ENCODE measurements at regions not wholly inside any gene's neighbourhood (a gene's known extent, or its start where the extent isn't known, plus 50 kb on each side); places are given as distances from the start of the nearest gene placed in this dataset.

DNA sequence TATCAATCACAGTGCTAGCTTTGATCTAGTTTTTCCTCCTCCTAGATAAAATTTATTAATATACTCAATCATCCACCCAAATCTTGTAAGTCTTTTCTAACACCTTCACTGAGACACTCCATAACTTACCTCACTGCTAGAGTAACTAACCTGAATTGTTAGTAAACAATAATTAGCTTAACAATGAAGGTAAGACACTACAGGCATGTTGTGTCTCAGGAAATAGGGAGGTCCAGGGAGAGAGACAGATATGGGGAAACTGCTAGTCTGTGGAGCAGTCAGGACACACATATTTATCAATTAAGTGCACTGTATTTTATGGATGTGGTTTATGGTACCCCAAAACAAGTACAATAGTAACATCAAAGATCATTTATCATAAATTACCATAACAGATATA is 94.2 kb upstream of the SSTR1 start:
- DNase-seq (ENCODE audit: low read depth) = no peak

DNA sequence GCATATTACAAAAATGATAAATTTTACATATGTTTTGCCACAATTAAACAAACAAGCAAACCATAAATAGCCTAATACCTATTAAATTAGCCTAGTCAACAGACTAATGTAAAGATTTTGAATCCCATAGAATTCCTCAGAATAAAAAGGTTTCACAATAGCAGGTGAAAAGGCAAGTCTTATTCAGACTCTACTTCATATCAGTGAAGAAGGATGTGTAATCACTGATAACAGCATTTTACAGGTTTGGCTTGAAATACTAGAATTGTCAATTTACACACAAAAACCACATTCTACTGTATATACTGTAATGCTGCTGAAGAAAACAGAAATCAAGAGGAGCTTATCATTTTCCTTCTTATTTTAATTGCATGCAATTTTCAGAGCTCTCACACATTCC is 90.8 kb upstream of the SSTR1 start:
- no peak for DNase-seq (ENCODE audit: low read depth)

DNA sequence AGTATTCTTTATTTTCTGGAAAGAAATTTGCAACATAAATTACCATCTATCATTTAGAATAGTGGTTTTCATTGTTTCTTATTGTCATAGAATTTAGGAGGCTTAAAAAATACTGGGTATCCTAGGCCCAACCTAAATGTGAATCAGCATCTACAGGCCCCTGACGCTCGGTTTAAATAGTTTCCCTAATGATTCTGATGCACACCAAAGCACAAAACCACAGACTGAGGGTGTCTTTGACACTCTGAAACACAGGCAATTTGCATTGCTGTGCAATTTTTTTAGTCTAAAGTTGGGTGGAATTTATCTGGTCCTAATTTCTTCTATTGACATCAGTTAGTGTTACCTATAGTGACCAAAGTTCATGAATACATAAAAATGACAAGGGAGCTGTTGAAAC is 87.6 kb upstream of the SSTR1 start:
- no peak for DNase-seq (ENCODE audit: low read depth)

DNA sequence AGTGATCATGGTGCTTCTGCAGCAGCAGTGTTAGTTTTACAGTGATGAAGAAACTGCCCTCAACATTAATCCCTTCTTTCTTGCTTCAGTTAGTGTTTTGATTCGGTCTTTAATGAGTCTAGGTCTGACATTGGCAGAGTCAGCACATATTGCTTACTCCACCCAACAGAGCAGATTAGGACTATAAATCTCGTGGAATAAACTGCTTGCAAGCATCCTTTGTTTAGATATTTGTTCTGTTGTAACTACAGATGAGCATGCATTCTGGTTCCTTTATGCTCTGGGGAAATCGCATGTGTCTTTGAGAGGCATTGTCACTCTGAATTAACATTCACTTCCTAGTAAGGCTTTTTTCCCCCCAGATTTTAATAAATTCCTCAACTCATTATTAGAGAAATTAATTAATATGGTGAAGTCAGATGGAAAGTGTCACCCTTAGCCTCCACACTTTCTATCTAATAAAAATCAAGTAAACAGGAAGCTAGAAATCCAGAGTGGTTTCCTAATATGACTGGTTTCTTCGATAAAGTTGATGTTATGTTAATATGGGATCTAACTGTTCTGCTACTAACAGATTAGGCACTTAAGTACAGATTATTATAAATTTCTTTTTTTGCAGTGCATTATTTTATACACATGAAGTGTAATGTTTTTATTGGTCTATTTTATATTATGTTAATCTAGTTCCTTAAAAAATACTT is 86.2 kb upstream of the SSTR1 start:
- DNase-seq (ENCODE audit: low read depth) = no peak

- no peak for DNase-seq (ENCODE audit: low read depth)
These were observed 85.5 kb upstream of the SSTR1 start for GRCh38 chr14:38122241-38122640.

DNA sequence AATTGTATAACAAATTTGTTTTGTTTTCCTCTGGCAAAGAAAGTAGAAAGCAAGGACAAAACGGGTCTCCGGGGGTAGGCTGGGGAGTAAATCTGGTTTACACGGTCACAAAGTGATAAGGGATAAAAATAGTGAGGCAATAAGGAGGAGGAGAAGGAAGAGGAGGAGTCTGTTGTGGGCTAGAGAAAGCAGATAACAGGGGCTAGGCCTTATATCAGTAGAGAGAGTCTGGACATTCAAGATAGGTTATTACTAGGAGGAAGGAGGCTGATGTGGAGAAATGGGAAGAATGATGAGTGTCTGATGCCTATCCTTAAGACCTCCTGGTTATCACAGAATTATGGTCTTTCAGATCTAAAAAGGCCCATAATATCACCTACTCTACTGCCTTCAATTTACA is 83.2 kb upstream of the SSTR1 start:
- no peak for DNase-seq (ENCODE audit: low read depth)

DNA sequence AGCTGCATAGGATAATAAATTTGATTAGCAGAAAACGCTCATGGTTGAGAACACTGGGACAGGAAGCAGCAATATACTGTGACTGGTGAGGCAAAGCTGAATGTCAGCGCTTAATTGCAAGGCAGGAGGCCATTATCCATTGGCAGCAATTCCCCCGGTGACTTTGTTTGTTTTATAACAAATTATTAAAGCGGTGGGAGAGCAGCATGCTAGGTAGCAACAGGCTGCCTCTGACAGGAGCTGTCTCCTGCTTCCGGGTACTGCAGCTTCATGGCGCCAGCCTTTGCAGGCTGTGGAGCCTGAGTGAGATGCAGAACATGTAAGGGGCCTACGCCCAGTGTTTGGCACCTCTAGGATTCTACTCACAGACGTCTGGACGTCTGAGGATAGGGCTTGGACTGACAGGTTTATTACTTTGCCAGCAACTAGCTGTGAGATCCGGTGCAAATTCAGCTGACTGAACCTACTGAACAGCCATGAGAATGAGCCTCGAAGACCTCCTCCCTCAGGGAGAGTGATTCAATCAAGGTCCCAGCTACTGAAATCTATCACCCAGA is 82.1 kb upstream of the SSTR1 start:
- DNase-seq (ENCODE audit: low read depth) = no peak

DNA sequence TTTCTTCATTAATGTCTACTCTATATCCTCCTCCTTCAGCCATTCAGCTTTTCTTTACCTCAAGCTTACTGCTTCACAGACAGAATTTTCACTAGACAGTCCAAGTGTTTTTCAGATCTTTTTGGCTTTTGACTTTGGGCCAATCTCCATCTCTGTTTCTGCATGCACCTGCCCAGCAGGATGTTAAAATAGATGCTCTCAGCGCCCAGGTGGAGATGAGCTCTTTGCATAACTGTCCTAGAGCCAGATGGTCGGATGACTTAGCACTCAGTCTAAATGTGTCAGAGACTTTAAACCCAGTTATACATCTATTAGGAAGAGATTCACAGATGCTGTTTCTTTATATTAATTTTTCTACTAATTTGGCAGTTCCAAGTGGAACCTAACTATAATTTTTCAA is 80.3 kb upstream of the SSTR1 start:
- DNase-seq (ENCODE audit: low read depth) = no peak

- no peak for DNase-seq (ENCODE audit: low read depth)
These were observed 79.9 kb upstream of the SSTR1 start for GRCh38 chr14:38127784-38128183.

DNA sequence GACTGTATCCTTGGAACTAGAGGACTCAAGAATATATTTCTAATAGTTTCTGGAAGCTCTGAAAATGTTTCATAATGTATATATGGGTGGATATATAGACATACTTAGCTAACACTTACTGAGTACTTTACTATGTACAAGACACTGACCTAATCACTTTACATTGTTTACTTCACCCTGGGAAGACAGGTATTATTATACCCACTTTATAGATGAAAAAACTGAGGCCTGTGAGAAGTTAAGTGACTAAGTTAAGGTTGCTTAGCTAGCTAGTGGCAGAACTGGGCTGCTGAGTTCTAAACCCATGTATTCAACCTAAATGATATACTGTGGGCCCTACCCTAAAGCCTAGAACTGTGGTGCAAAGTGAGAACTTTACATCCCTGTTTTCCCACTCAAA is 79.1 kb upstream of the SSTR1 start:
- DNase-seq (ENCODE audit: low read depth) = no peak

DNA sequence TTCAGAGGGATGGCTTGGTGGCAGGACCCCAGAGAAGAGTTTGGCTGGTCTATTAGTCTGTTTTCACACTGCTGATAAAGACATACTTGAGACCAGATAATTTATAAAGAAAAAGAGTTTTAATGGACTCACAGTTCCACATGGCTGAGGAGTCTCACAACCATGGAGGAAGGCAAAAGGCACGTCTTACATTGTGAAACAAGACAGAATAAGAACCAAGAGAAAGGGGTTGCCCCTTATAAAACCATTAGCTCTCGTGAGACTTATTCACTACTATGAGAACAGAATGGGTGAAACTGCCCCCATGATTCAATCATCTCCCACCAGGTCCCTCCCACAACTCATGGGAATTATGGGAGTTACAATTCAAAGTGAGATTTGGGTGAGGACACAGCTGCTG is 78.5 kb upstream of the SSTR1 start:
- DNase-seq (ENCODE audit: low read depth) = no peak

- DNase-seq (ENCODE audit: low read depth) = no peak
These were observed 78.0 kb upstream of the SSTR1 start for GRCh38 chr14:38129705-38130104.

DNA sequence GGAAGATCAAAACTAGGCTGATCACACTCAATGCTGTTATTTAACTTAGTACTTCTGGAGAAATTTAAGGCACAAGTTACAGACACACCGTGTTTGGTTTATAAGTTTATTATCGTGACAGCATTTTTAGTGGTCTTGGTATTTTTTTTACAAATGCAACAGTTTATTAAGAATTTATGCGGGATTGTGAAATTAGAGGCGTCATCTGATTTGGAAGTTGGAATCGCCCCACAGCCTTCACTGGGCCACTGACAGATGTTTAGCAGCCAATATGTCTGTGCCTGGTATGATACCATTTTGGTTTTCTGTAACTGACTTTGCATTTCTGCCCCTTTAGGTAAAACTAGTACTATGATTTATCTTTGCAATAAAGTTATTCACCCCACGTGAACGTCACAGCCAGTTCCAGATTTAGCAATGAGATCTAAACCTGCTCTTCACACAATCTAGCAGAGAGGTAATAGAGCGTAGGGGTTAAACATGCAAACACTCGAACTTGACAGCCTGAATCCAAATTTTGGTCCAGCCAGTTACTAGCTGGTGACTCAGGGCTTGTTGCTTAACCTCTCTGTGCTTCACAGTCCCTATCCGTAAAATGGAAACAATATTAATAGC is 73.2 kb upstream of the SSTR1 start:
- DNase-seq (ENCODE audit: low read depth) = no peak

DNA sequence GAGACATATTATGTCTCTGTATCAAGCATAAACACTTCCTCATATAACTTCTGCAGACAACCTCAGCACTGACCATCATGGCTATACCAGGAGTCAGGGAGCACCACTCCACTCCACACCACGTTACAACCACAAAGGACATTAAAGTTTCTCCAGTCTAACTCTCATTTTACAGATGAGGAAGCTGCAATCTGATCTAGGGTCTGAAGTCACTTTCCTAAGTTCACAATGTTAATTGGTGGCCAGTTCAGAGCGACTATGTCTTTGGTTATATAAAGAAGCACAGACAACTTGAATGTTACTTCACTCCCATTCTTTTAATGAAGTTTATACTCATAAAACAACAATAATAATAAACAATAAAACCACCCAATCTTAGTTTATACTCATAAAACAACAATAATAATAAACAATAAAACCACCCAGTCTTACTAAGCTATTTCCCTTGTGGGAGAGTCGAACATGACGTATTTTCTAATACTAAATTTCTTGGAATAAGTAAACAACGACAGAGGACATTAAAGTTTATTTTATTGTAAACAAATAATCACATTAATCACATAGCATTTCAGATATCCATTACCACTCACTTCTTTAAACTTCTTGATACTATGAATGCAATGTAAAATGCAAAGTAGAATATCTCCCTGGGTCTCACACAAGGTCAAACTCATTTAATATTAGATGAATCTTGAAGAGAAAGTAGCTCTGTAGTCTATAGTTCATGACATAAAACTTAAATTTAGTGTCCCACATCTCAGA is 72.4 kb upstream of the SSTR1 start:
- no peak for DNase-seq (ENCODE audit: low read depth)

GRCh38 chr14:38137005-38137404 is 70.7 kb upstream of the SSTR1 start:
- no peak for DNase-seq (ENCODE audit: low read depth)

- DNase-seq (ENCODE audit: low read depth) = no peak
These were observed 69.1 kb upstream of the SSTR1 start for GRCh38 chr14:38138473-38139138.

GRCh38 chr14:38139926-38140325 is 67.8 kb upstream of the SSTR1 start:
- no peak for DNase-seq (ENCODE audit: low read depth)

DNA sequence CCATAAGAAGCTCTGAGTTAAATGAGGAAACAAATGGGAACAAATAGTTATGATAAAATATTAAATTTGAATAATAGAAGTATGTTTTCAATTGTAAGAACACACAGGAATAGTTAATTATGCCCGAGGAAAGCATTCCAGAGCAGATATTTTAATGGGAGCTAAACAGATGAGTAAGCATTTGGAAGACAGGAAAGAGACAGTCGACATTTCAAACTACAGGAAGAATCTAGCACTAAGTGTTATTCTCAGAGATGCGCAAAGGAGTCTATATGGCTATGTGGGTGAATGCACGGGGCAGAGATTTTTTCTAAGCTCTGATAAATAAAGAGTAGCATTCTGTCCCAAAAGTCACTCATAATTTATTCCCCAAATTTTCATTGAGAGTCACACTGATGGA is 64.5 kb upstream of the SSTR1 start:
- no peak for DNase-seq (ENCODE audit: low read depth)

- no peak for DNase-seq (ENCODE audit: low read depth)
These were observed 63.8 kb upstream of the SSTR1 start for GRCh38 chr14:38143659-38144505.

DNA sequence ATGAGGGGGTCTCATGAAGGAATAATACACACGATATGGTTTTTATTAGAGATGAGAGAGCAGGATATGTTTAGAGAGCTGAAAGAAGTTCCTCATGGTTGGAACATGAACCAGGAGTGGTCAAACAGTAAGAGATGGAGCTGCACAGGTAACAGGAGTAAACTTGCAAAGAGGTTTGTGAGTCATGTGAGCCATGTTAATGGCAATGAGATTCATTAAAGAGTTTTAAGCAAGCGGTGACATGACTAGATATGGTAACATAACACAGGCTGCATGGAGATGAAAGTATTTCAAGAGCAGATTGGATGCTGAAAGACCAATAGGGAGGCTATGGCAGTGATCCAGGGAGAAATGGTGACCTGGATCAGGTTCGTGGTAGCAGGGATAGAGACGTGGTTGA is 62.6 kb upstream of the SSTR1 start:
- no peak for DNase-seq (ENCODE audit: low read depth)

DNA sequence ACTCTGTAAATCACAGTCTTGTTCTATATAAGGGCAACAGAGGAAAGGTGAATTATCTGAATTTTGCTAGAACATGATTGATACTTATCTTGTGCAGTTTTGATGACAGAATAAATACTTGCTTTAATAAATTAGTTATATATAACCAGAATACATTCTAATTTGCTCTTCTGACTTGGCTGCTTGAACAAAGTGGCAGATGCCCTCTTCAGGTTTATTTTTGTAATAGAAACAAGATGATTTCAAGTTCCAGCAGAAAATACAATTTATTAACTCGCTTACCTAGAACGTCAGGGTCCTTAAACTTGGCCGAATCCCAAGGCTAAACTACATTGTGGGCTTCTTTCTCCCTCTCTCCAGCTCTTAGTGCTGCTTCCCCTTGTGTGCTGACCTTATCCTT is 57.6 kb upstream of the SSTR1 start:
- no peak for DNase-seq (ENCODE audit: low read depth)

All from HS-27A (cell line).